NCI-H1048 (cell line): ENCODE measurements at regions not wholly inside any gene's neighbourhood (a gene's known extent, or its start where the extent isn't known, plus 50 kb on each side); places are given as distances from the start of the nearest gene placed in this dataset.
"Not testable (repeated sequence)": the region's sequence is repeated elsewhere in the genome, so short reads cannot be mapped to it uniquely, and the experiment has no call there.

Experiments
- DNase-seq: peaks from one replicate; lab custom pipeline; 2025; lab: John Stamatoyannopoulos, UW

GRCh38 chr2:225820826-225821225, 421.3 kb downstream of the NYAP2 start:
- DNase-seq: no peak

- no peak for DNase-seq
These were observed 415.0 kb downstream of the NYAP2 start for GRCh38 chr2:225814554-225814953.

GRCh38 chr2:225806105-225806504, 406.6 kb downstream of the NYAP2 start:
- no peak for DNase-seq

GRCh38 chr2:225802076-225802475, 402.6 kb downstream of the NYAP2 start:
- DNase-seq: not testable (repeated sequence)

GRCh38 chr2:225797394-225797793, 397.9 kb downstream of the NYAP2 start:
- DNase-seq: no peak

GRCh38 chr2:225794652-225795400, 395.3 kb downstream of the NYAP2 start:
- DNase-seq: no peak

GRCh38 chr2:225793736-225794550, 394.4 kb downstream of the NYAP2 start:
- DNase-seq: no peak

- no peak for DNase-seq
These were observed 389.1 kb downstream of the NYAP2 start for GRCh38 chr2:225788571-225789094.

- DNase-seq: no peak
These were observed 388.0 kb downstream of the NYAP2 start for GRCh38 chr2:225787497-225787896.

GRCh38 chr2:225781991-225782390, 382.5 kb downstream of the NYAP2 start:
- no peak for DNase-seq

GRCh38 chr2:225781145-225781544, 381.6 kb downstream of the NYAP2 start:
- no peak for DNase-seq

GRCh38 chr2:225779829-225780228, 380.3 kb downstream of the NYAP2 start:
- DNase-seq: no peak

- no peak for DNase-seq
These were observed 373.6 kb downstream of the NYAP2 start for GRCh38 chr2:225773148-225773547.

- DNase-seq: no peak
These were observed 372.2 kb downstream of the NYAP2 start for GRCh38 chr2:225771701-225772100.

GRCh38 chr2:225768741-225769140, 369.2 kb downstream of the NYAP2 start:
- no peak for DNase-seq

- DNase-seq: no peak
These were observed 366.9 kb downstream of the NYAP2 start for GRCh38 chr2:225766431-225766830.

- no peak for DNase-seq
These were observed 366.3 kb downstream of the NYAP2 start for GRCh38 chr2:225765820-225766219.

- DNase-seq: no peak
These were observed 364.8 kb downstream of the NYAP2 start for GRCh38 chr2:225764346-225764745.

- no peak for DNase-seq
These were observed 364.2 kb downstream of the NYAP2 start for GRCh38 chr2:225763711-225764110.

GRCh38 chr2:225761396-225761795, 361.9 kb downstream of the NYAP2 start:
- no peak for DNase-seq

GRCh38 chr2:225757248-225757647, 357.7 kb downstream of the NYAP2 start:
- DNase-seq: no peak

- DNase-seq: no peak
These were observed 356.7 kb downstream of the NYAP2 start for GRCh38 chr2:225756198-225756597.

- DNase-seq: no peak
These were observed 349.1 kb downstream of the NYAP2 start for GRCh38 chr2:225748609-225749008.
